Motor neuron (in vitro differentiated cells): ENCODE measurements at regions not wholly inside any gene's neighbourhood (a gene's known extent, or its start where the extent isn't known, plus 50 kb on each side); places are given as distances from the start of the nearest gene placed in this dataset.

Source experiments
- ATAC-seq, 8 experiments: fragments of 200-7000 bp; cut with Tn5 transposase; replicated peaks in 6 of 8; 2 replicates each; pipeline ENCODE4 v1.8.0; 2021; ENCODE audit warnings: mild to moderate bottlenecking in 8 of 8, moderate library complexity in 8 of 8
- H3K27ac ChIP-seq, 2 donors: fragments of 250-450 bp; sonication (Bioruptor Pico); 2 replicates each; pipeline ENCODE4 v1.9.0; 2021; ENCODE audit warnings: antibody characterized with exemption in 2 of 2, mild to moderate bottlenecking in 2 of 2, moderate library complexity in 1 of 2
- H3K4me1 ChIP-seq, 2 donors: fragments of 250-450 bp; sonication (Bioruptor Pico); replicated peaks in 1 of 2; 2 replicates each; pipeline ENCODE4 v1.6.1; 2021; ENCODE audit warnings: antibody characterized with exemption in 2 of 2, mild to moderate bottlenecking in 2 of 2, moderate library complexity in 1 of 2
- H3K4me3 ChIP-seq, 5 donors: fragments of 250-450 bp; sonication (Bioruptor Pico); 2 replicates each; pipeline ENCODE4 v1.9.0; 2021; ENCODE audit warnings: antibody characterized with exemption in 5 of 5, mild to moderate bottlenecking in 5 of 5, moderate library complexity in 4 of 5
- WGBS, 10 experiments: fragments of 450-650 bp; shearing (Covaris generic); methylation state at CpG; one replicate each; pipeline ENCODE4 v1.0.0; 2022; 5-methylcytosine and 5-hydroxymethylcytosine counted together
- in situ Hi-C, 9 experiments: fragments of 400-800 bp; cut with MboI; loops; one replicate each; pipeline ENCODE4 v1.15.0; 2021; ENCODE audit warnings: low sequenced_read_pairs in 9 of 9, low pct_unique_long_range_greater_than_20kb in 2 of 9; ENCODE audit not compliant: unreplicated experiment in 9 of 9

DNA sequence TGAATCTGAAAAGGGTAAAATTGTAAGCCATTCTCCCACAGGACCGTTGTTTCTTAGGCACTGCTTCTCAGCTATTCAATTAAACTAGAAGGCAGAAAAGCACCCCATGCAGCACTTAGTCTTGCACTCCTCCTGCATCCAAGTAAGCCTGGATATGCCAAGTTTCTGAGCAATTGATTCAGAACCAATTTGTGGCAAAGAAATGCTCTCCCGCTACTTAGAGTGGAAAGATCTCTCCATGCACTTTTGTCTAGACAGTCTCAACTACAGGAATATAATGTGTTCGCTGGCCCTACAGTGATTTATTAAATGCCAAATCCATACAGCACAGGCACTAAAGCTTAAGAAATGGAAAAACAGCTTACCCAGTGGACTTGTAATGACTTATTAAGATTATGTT lies 338.5 kb downstream of the HACE1 start:
- in situ Hi-C loops = no loop called here
- H3K4me1 ChIP-seq = peaks cover 5 to 16% of the 10 kb centered on the region in 2 donors
- WGBS, 10 experiments = 14 to 88% (median 43%) methylated on average over 1 to 3 of the region's 3 CpGs; no CpG with 5 or more reads in 1 of the 10 experiments
- no peak overlapping the region for H3K4me3 ChIP-seq
- no peak overlapping the region for H3K27ac ChIP-seq
- peak in 5 of 8 experiments; percentile 32 to 63 (median 54) for ATAC-seq

DNA sequence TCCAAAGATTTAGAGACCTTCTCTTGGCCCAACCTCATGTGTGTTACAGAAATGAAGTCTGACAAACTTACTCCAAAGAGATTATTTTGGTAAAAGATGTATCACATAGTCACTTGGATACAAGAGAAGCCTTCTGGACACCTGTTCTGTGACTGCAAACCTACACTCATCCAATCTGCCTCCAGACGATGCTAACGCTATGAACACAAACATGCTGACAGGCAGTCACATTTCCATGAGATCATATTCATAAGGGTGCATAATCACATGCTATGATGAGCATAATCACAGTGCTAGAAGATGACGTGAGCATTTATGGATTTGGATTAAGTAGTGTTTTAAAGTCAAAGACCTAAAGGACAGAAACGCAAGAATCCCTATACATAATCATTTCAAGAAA lies 340.2 kb downstream of the HACE1 start:
- no peak overlapping the region for H3K27ac ChIP-seq
- 0 to 100% (median 88%) methylated on average over 1 to 4 of the region's 4 CpGs; no CpG with 5 or more reads in 1 of the 10 experiments for WGBS, 10 experiments
- ATAC-seq = peak in 5 of 8 experiments; percentile 39 to 93 (median 69)
- H3K4me3 ChIP-seq = no peak overlapping the region
- in situ Hi-C loops = no loop called here
- H3K4me1 ChIP-seq = peaks cover 2 to 13% of the 10 kb centered on the region in 2 donors

DNA sequence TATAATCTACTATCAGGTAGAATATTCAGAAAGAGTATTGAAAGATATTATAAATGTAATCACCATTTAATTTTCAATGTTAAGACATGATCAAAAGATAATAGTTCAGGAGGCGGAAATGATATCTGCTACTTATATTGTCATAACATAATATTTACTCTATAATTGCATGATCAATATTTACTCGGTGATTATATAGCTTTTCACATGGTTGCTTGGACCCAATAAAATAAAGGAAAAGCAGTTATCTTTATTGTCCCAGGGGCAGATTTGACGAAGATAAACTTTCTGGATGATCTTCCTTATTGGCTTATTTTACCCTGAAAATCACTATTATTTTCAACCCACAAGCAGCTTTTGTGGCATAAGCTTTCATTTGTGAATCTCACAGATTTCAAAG lies 350.4 kb downstream of the HACE1 start:
- no peak for ATAC-seq
- H3K4me3 ChIP-seq = no peak overlapping the region
- in situ Hi-C loops = no loop called here
- WGBS, 10 experiments = 20 to 100% (median 83%) methylated on average over 2 to 3 of the region's 3 CpGs; no CpG with 5 or more reads in 1 of the 10 experiments
- no peak overlapping the region for H3K27ac ChIP-seq
- no peaks in the 10 kb centered on the region for H3K4me1 ChIP-seq

DNA sequence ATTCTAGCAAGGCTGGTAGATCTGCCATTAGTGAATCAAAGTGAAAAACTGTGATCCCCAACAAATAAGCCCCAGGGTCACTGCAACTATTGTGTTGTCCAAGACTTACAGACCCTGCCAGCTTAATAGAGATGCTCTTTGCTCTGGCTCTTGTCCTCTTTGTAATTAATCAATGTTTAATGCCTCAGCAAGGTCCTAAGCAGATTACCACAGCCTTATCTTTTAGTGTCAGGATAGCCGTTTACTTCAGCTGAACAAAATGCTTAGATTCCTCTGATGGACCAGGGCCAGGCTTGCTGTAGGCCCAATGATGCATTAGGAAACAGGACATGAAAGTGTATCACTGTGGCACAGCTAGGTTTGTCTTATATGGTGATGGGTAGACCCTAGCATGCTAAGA lies 353.3 kb downstream of the HACE1 start:
- no peak for ATAC-seq
- WGBS, 10 experiments = 44 to 71% (median 62%) methylated on average over 1 of the region's 1 CpG; no CpG with 5 or more reads in 6 of the 10 experiments
- in situ Hi-C loops = no loop called here
- H3K27ac ChIP-seq = no peak overlapping the region
- no peaks in the 10 kb centered on the region for H3K4me1 ChIP-seq
- no peak overlapping the region for H3K4me3 ChIP-seq

DNA sequence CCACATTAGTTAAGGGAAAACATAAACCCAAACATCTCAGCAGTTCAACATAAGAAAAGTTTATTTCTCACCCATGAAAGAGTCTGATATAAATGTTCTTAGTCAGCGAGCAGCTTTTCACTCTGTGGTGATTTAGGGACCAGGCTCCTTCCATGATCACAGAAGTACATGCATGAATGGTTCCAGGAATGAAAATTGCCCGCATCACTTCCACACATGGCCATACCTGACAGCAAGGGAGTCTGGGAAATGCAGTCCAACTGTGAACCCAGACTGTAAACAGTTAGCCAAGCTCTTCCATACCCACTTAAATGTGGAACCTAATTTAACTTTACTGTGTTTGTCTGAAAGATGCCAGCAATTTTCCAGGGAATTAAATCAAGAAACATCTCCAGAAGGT lies 353.9 kb downstream of the HACE1 start:
- in situ Hi-C loops = no loop called here
- no peak for ATAC-seq
- Histone ChIP-seq H3K4me1 (no peaks in the 10 kb centered on the region), H3K4me3 (no peak overlapping the region), H3K27ac (no peak overlapping the region)
- 0 to 88% (median 60%) methylated on average over 1 to 2 of the region's 2 CpGs; no CpG with 5 or more reads in 3 of the 10 experiments for WGBS, 10 experiments

DNA sequence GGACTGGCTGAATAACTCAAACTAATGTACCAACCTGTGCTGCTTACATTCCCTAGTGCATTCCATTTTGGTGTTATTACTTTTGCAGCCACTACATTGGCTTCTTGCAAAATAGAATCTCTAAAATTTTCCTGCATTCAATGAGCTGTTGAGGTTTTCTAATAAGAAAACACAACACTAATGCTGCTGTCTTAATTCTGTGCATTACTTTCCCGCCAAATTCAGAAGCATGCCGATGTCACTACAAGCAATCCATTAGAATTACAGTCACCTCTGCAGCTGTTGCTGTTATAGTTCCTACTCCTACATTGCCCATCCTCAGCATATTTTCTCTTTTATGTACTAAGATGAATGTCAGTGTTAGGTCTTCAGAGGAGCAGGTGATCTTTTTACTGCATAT lies 359.5 kb downstream of the HACE1 start:
- 0 to 100% (median 80%) methylated on average over 2 of the region's 2 CpGs; no CpG with 5 or more reads in 6 of the 10 experiments for WGBS, 10 experiments
- ATAC-seq = no peak
- no peak overlapping the region for H3K4me3 ChIP-seq
- in situ Hi-C loops = no loop called here
- peaks cover 4 to 6% of the 10 kb centered on the region in 2 donors for H3K4me1 ChIP-seq
- no peak overlapping the region for H3K27ac ChIP-seq

DNA sequence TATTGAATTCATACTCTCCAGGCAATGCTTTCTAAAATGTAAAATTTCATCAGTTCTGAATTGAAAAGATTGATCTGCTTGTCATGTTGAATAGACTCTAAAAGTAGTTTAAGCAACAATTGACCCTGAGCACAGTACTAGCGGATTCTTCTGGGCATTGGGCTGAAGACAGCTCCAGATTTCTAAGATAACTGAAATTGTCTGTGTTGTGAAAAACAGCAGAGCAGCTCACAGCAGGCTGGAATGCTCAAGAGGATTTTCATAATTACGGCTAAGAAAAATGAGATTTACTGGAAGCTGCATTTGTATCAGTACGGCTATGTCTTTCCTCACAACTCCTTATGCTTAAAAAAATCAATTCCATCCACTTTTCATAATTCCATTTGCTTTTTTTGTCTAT lies 373.7 kb downstream of the HACE1 start:
- ATAC-seq = peak in 2 of 8 experiments; percentile 36 to 42
- in situ Hi-C loops = no loop called here
- WGBS, 10 experiments = 0 to 86% (median 67%) methylated on average over 1 to 3 of the region's 3 CpGs; no CpG with 5 or more reads in 2 of the 10 experiments
- H3K4me1 ChIP-seq = no peaks in the 10 kb centered on the region
- H3K27ac ChIP-seq = no peak overlapping the region
- H3K4me3 ChIP-seq = no peak overlapping the region

DNA sequence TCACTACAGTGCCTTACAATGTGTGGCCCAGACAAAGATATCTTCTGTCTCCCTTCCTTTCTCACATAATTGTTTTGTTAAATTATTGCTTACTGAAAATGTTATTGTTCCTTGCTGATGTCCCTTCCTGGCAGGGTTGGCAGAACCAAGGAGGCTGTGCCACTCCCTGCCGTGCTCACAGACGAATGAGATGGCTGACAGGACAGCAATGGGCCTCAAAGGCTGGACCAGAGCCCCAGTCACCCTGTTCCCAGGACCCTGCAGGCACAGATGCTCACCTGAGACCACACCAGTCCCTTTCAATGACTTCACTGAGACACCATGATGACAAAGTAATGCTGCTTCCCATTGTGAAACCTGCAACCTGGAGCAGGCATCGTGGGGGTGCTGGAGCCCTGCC lies 375.1 kb downstream of the HACE1 start:
- Histone ChIP-seq H3K4me1 (no peaks in the 10 kb centered on the region), H3K27ac (no peak overlapping the region), H3K4me3 (no peak overlapping the region)
- WGBS, 10 experiments = 11 to 100% (median 73%) methylated on average over 1 to 3 of the region's 3 CpGs; no CpG with 5 or more reads in 3 of the 10 experiments
- in situ Hi-C loops = no loop called here
- ATAC-seq = no peak

DNA sequence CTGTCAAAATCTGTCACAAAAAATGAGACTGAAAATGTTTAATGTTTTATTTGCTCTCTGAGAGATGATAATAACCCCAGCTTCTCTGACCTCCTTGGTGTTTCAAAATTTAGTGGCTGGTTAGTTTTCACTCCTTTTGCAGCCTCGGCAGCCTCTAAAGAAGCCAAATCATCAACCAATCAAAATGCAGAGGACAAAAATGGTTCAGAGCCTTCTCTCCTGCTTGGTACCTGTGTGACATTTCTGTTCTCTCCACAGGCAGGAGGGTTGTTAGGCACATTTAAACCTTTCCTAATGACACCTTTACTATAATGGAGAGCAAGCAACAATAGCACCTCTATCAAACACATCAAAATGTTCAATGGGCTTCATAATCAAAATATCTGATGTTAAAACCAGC lies 375.5 kb downstream of the HACE1 start:
- WGBS, 10 experiments = 17 to 100% (median 38%) methylated on average over 1 of the region's 1 CpG; no CpG with 5 or more reads in 4 of the 10 experiments
- no peak overlapping the region for H3K4me3 ChIP-seq
- in situ Hi-C loops = no loop called here
- no peaks in the 10 kb centered on the region for H3K4me1 ChIP-seq
- no peak overlapping the region for H3K27ac ChIP-seq
- ATAC-seq = no peak

DNA sequence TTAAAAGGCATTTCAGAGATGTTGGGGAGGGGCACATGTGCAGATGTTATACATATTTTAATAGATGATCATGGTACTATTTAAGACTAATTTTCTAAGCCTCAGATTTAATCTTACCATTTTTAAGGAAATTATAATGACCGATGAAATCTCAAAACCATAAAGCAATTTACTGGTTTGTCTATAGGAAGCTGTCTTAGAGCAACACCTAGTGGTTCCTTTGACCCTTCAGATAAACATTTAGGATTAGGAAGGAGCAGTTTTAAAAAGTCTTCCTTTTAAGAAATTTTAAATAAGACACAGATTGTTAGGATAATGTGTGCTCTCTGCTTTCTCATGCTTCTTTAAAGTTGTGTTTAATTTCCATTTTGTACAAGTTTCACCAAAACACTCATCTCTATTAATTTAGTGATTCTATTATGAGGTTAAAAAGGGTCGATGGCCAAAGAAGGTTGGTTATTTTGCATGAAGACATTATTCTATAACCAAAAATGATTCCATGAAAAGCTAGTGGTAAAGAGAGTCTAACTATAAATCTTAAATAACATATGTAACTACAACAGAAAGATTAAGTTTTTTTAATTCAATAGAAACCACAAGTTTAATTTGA lies 376.4 kb downstream of the HACE1 start:
- no peak overlapping the region for H3K4me3 ChIP-seq
- no peak overlapping the region for H3K27ac ChIP-seq
- ATAC-seq = no peak
- H3K4me1 ChIP-seq = no peaks in the 10 kb centered on the region
- in situ Hi-C loops = no loop called here
- 0 to 43% (median 7%) methylated on average over 1 to 2 of the region's 2 CpGs; no CpG with 5 or more reads in 2 of the 10 experiments for WGBS, 10 experiments

DNA sequence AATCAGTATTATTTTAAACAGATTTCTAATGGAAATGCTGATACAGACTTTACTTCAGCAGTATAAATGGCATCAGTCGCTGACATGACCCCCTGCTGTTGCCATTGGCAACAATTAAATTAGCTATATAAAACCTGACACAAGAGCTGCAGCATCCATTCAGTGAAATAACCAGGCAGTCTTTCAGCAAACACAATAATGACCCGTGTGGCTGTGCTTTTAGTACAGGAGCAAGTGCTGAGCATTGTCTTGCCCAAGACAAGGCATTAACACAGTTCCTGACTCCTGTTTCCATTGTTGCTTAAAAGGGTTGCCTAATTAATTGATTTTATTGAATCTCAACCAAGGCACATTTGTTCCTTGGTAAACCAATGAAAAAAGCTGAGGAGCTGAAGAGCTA lies 382.1 kb downstream of the HACE1 start:
- Histone ChIP-seq H3K4me3 (no peak overlapping the region), H3K27ac (no peak overlapping the region), H3K4me1 (peaks cover 6 to 23% of the 10 kb centered on the region in 2 donors)
- peak in 3 of 8 experiments; percentile 22 to 59 (median 42) for ATAC-seq
- in situ Hi-C loops = no loop called here
- 0 to 34% (median 18%) methylated on average over 1 to 2 of the region's 2 CpGs; no CpG with 5 or more reads in 2 of the 10 experiments for WGBS, 10 experiments

DNA sequence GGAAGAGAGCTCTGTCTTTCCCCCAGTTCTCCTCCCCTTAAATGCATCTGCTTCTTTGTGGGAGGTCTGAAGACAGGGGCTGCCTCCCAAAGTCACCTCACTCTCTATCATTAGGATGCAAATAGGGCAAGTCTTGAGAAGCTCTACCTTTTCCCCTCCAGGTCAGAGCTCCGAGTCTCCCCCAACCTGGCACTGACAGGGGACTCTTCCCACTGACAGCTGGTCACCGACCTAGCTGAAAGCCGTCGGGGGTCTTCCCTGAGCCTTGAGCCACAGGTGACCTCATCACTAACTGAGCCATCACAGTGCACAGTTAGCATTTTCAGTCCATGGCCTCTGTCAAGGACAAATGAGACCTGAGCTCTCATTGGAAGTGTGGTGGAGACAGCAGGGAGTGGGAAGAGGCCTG lies 386.7 kb downstream of the HACE1 start:
- 0% methylated on average over 1 of the region's 4 CpGs; no CpG with 5 or more reads in 9 of the 10 experiments for WGBS, 10 experiments
- in situ Hi-C loops = no loop called here
- Histone ChIP-seq H3K4me1 (peaks cover 10 to 32% of the 10 kb centered on the region in 2 donors), H3K4me3 (no peak overlapping the region), H3K27ac (peak overlapping the region; percentile 11 to 20)
- ATAC-seq = peak in 5 of 8 experiments; percentile 43 to 54 (median 49)

DNA sequence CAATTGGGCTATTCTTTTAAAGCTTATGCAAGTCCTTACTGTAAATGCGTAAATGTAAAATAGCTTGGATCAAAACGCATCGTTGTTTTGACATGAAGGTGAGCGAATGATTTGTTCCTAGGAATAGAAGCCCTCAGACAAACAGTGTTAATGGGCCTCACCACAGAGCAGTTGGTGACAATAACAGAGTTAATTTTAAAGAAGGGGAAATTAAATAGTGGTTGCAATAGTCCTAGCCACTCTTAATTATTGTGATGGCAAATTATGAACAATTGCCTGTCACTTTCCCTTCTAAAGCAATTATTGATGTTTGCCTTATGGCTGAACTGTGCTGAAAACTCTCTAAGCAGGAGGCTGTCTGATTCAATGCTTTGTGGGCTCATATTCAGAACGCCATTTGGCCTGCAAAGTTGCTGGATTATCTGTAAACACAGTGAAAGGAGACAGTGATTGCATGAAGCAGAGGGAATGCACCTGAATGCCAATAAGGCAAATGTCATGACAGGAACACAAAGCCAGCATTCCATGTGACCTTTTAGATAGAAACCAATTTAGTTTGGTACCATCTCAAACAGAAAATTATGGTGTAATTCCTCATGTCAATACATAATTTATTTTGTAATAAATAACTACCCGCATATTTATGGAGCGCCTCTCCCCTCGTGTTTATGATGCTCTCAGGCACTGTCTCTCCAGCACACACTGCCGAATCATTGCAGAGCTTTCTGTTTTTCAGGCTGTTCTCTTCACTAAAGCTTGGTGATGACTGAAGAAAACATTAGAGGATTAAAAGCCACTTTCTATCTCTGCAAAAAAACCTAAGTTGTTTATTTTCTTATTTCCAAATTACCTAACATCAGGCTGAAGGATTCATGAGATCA lies 387.5 kb downstream of the HACE1 start:
- 0 to 53% (median 40%) methylated on average over 1 to 9 of the region's 9 CpGs for WGBS, 10 experiments
- no peak overlapping the region for H3K4me3 ChIP-seq

More for the DNA sequence above, 387.5 kb downstream of the HACE1 start:
- in situ Hi-C loops = no loop called here
- H3K4me1 ChIP-seq = peaks cover 10 to 25% of the 10 kb centered on the region in 2 donors
- peak in 5 of 8 experiments; percentile 81 to 89 (median 88) for ATAC-seq
- peak overlapping the region; percentile 11 to 20 for H3K27ac ChIP-seq
